ENCODE measurements at regions not wholly inside any gene's neighbourhood (a gene's known extent, or its start where the extent isn't known, plus 50 kb on each side); places are given as distances from the start of the nearest gene placed in this dataset.
"Not testable (repeated sequence)": the region's sequence is repeated elsewhere in the genome, so short reads cannot be mapped to it uniquely, and the experiment has no call there.

- no peak for FAIRE-seq
Observed at GRCh38 chr14:87034680-87035079, 958.3 kb downstream of the GALC start.

DNA sequence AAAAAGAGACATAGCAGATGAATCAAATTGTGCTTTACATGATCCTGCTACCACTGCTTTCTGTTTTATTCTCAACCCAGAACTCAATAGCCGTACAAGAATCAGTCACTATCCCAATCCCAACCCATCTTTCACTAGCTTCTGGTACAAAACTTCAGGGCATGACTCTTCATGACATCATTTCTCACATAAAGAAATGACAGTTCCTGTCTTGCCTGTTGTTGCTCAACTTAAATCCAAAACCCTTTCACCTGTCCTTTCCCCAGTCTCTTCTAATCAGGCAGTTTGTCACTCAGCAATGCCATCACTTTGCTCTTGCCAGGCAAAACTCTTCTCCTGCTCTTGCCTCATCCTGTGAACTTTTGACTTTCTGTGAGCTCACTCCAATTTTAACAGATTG, 962.8 kb downstream of the GALC start:
- no peak for FAIRE-seq

DNA sequence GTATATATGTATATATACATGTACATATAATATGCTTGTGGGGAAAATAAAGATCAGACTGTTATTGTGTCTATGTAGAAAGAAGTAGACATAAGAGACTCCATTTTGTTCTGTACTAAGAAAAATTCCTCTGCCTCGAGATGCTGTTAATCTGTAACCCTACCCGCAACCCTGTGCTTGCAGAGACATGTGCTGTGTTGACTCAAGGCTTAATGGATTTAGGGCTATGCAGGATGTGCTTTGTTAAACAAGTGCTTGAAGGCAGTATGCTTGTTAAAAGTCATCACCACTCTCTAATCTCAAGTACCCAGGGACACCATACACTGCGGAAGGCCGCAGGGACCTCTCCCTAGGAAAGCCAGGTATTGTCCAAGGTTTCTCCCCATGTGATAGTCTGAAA, 972.9 kb downstream of the GALC start:
- FAIRE-seq: not testable (repeated sequence)

GRCh38 chr14:87018294-87018693, 974.7 kb downstream of the GALC start:
- no peak for FAIRE-seq

- FAIRE-seq: no peak
Observed at GRCh38 chr14:87017335-87017734, 975.6 kb downstream of the GALC start.

DNA sequence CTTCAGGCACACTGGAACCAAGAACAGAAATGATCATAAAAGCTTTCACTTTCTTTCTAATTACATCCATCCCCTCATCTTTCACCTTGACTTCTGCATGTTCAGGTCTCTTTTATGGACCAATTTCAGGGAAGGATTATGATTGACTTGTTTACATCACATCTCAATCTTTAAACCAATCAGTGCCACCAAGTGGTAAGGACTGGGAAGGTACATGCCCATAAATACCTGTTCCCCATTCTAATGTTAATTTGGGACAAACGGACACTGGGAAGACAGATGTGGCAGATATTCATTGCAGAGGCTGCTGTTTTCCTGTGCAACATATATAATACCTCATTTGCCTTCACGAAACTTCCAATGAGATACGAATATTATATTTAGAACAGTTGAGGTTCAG, 978.1 kb downstream of the GALC start:
- FAIRE-seq: no peak

GRCh38 chr14:87013583-87013982, 979.4 kb downstream of the GALC start:
- no peak for FAIRE-seq

- FAIRE-seq: no peak
Observed at GRCh38 chr14:87008965-87009364, 984.0 kb downstream of the GALC start.

DNA sequence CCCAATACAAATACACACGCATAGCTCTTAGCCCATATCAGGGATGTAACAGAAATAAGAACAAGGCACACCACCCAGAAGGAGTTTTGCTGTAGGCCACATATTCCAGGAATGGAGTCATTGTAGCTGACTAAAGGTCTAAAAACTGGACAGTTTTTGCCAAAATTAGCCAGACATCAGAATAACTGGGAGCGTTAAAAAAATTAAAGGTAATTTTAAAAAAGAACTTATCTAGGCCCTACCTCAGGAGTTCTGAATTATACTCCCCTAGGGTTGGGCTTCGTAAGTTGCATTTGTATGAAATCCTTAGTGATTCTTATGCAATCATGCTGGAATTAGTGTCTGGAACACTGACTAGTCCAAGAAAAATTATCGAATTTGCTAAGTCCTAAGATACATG, 987.7 kb downstream of the GALC start:
- no peak for FAIRE-seq

DNA sequence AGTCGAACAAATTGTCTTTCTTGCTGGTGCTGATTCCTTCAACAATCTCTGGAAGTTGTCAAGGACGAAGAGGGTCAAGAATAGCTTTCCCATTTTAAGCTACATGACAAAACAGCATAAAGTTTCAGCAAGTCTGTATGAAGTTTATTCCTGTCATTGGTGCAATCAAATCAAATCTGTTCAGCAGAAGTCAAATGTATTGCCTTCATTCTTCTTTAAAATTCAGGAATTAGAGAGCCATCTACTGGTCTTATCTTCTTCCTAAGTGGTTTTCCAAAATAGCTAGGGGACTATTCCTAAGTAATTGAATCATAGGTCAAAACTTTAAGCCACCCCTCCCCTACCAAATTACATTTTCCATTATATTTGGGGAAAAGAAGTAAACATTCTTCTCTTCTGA, 990.2 kb downstream of the GALC start:
- no peak for FAIRE-seq

GRCh38 chr14:87001333-87001732, 991.6 kb downstream of the GALC start:
- FAIRE-seq: no peak

GRCh38 chr14:87000081-87000480, 992.9 kb downstream of the GALC start:
- FAIRE-seq: no peak

DNA sequence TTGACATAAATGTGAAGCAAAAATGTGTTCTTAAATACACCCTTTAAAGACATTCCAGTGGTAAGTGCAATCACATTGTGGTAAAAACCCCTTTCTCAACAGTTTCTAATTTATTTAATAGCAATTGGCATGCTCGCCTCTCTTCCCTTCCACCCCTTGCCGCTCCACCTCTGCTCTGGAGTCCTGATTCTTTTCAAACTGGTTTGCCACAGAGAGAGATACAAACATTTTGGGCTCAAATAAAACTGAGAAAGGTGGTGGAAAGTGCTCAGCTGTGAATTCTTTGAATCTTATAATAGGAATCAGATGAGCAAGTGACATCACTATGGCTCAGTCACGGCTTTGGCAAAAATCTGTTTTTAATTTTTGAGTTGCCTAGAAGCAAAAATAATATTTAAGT, 993.9 kb downstream of the GALC start:
- no peak for FAIRE-seq

GRCh38 chr14:86997271-86997670, 995.7 kb downstream of the GALC start:
- FAIRE-seq: no peak

GRCh38 chr14:86990396-86990795, 1002.6 kb downstream of the GALC start:
- no peak for FAIRE-seq

GRCh38 chr14:86989285-86989684, 1003.7 kb downstream of the GALC start:
- FAIRE-seq: no peak

DNA sequence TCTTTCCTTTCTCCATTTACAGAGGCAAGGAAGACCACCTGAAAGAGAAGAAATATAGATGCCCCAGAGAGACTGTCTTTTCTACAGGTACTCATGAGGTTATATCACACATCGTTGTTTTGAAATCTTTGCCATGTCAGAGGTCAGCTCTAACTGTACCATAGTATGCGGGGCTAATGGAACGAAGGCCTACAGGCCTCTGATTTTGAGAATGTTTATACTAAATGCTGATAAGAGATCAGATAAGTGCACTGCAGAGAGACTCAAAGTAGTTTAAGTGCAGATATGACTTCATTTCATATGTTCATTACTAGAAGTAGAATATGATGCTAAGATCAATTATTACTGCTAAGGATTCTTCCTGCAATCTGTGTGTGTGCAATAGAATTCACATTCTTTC, 1005.0 kb downstream of the GALC start:
- no peak for FAIRE-seq

DNA sequence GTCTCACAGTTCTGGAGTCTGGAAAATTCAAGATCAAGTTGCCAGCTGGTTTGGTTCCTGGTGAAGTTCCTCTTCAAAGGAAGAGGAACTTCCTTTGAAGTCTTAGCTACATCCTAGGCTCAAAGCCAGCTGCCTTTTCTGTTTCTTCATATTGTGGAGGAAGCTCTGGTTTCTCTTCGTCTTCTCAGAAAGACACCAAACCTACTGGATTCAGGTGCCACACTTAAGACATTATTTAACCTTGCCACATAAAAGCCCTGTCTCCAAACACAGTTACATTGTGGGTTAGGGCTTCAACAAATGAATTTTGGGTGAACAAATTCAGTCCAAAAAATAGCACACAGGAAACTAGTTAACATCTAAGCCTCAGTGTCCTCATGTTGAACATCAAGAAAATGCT, 1019.8 kb downstream of the GALC start:
- no peak for FAIRE-seq

GRCh38 chr14:86971292-86971691, 1021.7 kb downstream of the GALC start:
- FAIRE-seq: no peak

GRCh38 chr14:86961106-86961716, 1031.8 kb downstream of the GALC start:
- FAIRE-seq: no peak

- FAIRE-seq: no peak
Observed at GRCh38 chr14:86955771-86956354, 1037.1 kb downstream of the GALC start.

DNA sequence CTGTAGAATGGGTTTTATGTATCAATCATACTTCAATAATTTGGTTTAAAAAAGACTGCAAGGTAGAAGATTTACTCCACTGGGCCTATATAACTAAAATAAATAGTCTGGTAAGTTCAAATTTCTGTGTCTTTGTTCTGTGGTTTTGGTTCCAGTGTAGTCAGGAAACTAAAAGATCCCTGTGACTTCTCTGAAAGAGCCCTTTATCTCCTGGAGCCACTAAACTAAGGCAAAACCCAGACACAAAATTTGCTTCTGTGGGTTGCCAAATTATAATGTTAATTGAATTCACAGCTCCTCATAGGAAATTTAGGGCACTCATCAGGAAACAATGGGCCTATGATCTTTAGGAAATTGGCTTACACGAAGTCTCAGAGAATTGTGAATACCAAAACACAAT, 1038.4 kb downstream of the GALC start:
- no peak for FAIRE-seq

GRCh38 chr14:86946446-86946845, 1046.5 kb downstream of the GALC start:
- no peak for FAIRE-seq

GRCh38 chr14:86944434-86944833, 1048.5 kb downstream of the GALC start:
- no peak for FAIRE-seq

Data from TTC549 (cell line).